ENCODE measurements at regions not wholly inside any gene's neighbourhood (a gene's known extent, or its start where the extent isn't known, plus 50 kb on each side); places are given as distances from the start of the nearest gene placed in this dataset.

DNA sequence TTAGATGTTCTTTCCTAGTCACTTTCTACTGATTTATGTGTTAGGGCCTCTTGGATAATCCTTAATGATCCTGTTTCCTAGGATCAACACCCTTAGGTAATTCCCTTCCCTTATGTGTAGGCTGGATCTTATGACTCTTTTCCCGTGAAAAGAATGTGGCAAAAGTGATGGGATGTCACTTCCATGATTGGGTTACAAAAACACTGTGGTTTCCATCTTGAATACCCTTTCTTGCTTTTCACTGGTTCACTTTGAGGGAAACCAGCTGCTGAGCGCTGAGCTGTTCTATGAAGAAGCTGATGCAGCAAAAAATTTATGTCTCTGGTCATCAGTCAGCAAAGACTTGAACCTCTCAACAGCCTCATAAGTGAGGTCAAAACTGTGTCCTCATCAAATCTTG, 609.4 kb downstream of the OLFM4 start:
- Histone ChIP-seq H3K4me1 (ENCODE audit: control insufficient read depth, insufficient read depth, low read depth, low read length) (no peaks in the 10 kb centered on the region), H4K8ac (ENCODE audit: low read length) (no peak overlapping the region), H3K9ac (ENCODE audit: low read length) (no peak overlapping the region), H2BK120ac (ENCODE audit: low read depth, low read length) (no peak overlapping the region), H3K9me3 (ENCODE audit: control insufficient read depth, low read length) (no peaks in the 10 kb centered on the region), H3K4ac (ENCODE audit: low read depth in 1 of 2, low read length in 2 of 2) (no peak overlapping the region), H3K27me3 (ENCODE audit: control insufficient read depth in 1 of 2, insufficient read depth in 1 of 2, low read length in 2 of 2) (no peaks in the 10 kb centered on the region), H3K14ac (ENCODE audit: low read length in 2 of 2) (no peak overlapping the region), H2AK5ac (ENCODE audit: low read length, severe bottlenecking) (no peak overlapping the region), H3K4me2 (ENCODE audit: low read length, poor library complexity, severe bottlenecking) (no peak overlapping the region), H3K23ac (ENCODE audit: low read length in 2 of 2) (no peak overlapping the region), H3K18ac (ENCODE audit: low read depth in 1 of 2, low read length in 2 of 2) (no peak overlapping the region), H2BK12ac (ENCODE audit: low read length in 2 of 2) (no peak overlapping the region), H2BK5ac (ENCODE audit: low read depth, low read length, poor library complexity, severe bottlenecking) (no peak overlapping the region), H3K27ac (ENCODE audit: low read length, poor library complexity, severe bottlenecking) (no peak overlapping the region), H2BK15ac (ENCODE audit: low read depth, poor library complexity, severe bottlenecking) (no peak overlapping the region), H4K91ac (ENCODE audit: low read length) (no peak overlapping the region), H3K4me3 (ENCODE audit: insufficient read depth in 1 of 2, low read depth in 1 of 2, low read length in 2 of 2) (no peak overlapping the region), H2AFZ (ENCODE audit: low read depth, low read length) (no peak overlapping the region), H3K36me3 (ENCODE audit: control insufficient read depth in 1 of 2, insufficient read depth in 2 of 2, low read depth in 1 of 2, low read length in 2 of 2) (no peaks in the 10 kb centered on the region), H3K79me1 (replicated peaks; ENCODE audit: low read length, poor library complexity, severe bottlenecking) (no peaks in the 10 kb centered on the region)
- 39% methylated on average over 2 of the region's 2 CpGs for WGBS
- no peak for DNase-seq

DNA sequence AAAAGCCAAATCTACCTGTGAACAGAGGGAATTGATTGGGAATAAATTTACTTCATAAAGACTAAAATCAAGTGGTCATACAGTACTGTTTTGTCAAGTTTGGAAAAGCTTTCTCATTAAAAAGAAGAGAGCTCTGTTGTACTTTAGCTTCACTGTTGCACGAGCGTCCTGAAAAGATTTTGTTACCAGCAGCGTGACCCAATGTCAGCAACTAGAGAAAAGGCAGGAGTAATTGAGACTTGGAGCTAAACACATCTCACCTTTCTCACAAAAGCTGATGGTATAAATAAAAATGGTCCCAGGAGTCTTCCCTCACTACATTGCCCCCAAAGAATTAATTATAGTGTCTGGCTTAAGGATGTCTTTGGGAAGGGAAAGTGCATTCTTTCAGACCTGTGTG, 613.7 kb downstream of the OLFM4 start:
- Histone ChIP-seq H3K4me2 (ENCODE audit: low read length, poor library complexity, severe bottlenecking) (no peak overlapping the region), H3K79me1 (replicated peaks; ENCODE audit: low read length, poor library complexity, severe bottlenecking) (no peaks in the 10 kb centered on the region), H3K4me1 (ENCODE audit: control insufficient read depth, insufficient read depth, low read depth, low read length) (no peaks in the 10 kb centered on the region), H3K27me3 (ENCODE audit: control insufficient read depth in 1 of 2, insufficient read depth in 1 of 2, low read length in 2 of 2) (no peaks in the 10 kb centered on the region), H3K9ac (ENCODE audit: low read length) (no peak overlapping the region), H4K8ac (ENCODE audit: low read length) (no peak overlapping the region), H2BK120ac (ENCODE audit: low read depth, low read length) (no peak overlapping the region), H2AK5ac (ENCODE audit: low read length, severe bottlenecking) (no peak overlapping the region), H3K4me3 (ENCODE audit: insufficient read depth in 1 of 2, low read depth in 1 of 2, low read length in 2 of 2) (no peak overlapping the region), H2BK15ac (ENCODE audit: low read depth, poor library complexity, severe bottlenecking) (no peak overlapping the region), H2AFZ (ENCODE audit: low read depth, low read length) (no peak overlapping the region), H3K9me3 (ENCODE audit: control insufficient read depth, low read length) (no peaks in the 10 kb centered on the region), H3K18ac (ENCODE audit: low read depth in 1 of 2, low read length in 2 of 2) (no peak overlapping the region), H3K23ac (ENCODE audit: low read length in 2 of 2) (no peak overlapping the region), H2BK12ac (ENCODE audit: low read length in 2 of 2) (no peak overlapping the region), H2BK5ac (ENCODE audit: low read depth, low read length, poor library complexity, severe bottlenecking) (no peak overlapping the region), H4K91ac (ENCODE audit: low read length) (no peak overlapping the region), H3K27ac (ENCODE audit: low read length, poor library complexity, severe bottlenecking) (no peak overlapping the region), H3K36me3 (ENCODE audit: control insufficient read depth in 1 of 2, insufficient read depth in 2 of 2, low read depth in 1 of 2, low read length in 2 of 2) (no peaks in the 10 kb centered on the region), H3K4ac (ENCODE audit: low read depth in 1 of 2, low read length in 2 of 2) (no peak overlapping the region), H3K14ac (ENCODE audit: low read length in 2 of 2) (no peak overlapping the region)
- WGBS = no CpG with 5 or more reads among the region's 3 CpGs
- DNase-seq = no peak

DNA sequence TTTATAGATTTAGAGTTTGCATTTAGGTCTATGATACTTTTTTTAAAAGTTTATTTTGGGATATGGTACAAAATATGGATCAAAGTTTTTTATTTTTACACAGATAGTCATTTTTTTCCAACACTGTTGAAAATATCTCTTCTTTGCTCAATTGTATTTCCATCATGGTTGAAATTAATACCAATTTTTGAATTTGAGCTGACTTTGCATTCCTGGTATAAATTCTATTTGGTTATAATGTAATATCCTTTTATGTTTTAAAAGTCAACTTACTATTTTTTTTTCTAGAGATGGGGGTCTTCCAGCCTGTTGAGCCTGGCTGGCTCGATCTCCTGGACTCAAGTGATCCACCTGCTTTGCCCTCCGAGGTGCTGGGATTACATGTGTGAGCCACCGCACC, 620.1 kb downstream of the OLFM4 start:
- Histone ChIP-seq H2BK5ac (ENCODE audit: low read depth, low read length, poor library complexity, severe bottlenecking) (no peak overlapping the region), H3K4me2 (ENCODE audit: low read length, poor library complexity, severe bottlenecking) (no peak overlapping the region), H2AFZ (ENCODE audit: low read depth, low read length) (no peak overlapping the region), H2BK12ac (ENCODE audit: low read length in 2 of 2) (no peak overlapping the region), H4K91ac (ENCODE audit: low read length) (no peak overlapping the region), H3K9me3 (ENCODE audit: control insufficient read depth, low read length) (no peaks in the 10 kb centered on the region), H3K27me3 (ENCODE audit: control insufficient read depth in 1 of 2, insufficient read depth in 1 of 2, low read length in 2 of 2) (no peaks in the 10 kb centered on the region), H3K4me1 (ENCODE audit: control insufficient read depth, insufficient read depth, low read depth, low read length) (no peaks in the 10 kb centered on the region), H2AK5ac (ENCODE audit: low read length, severe bottlenecking) (no peak overlapping the region), H3K14ac (ENCODE audit: low read length in 2 of 2) (no peak overlapping the region), H3K4me3 (ENCODE audit: insufficient read depth in 1 of 2, low read depth in 1 of 2, low read length in 2 of 2) (no peak overlapping the region), H2BK15ac (ENCODE audit: low read depth, poor library complexity, severe bottlenecking) (no peak overlapping the region), H3K18ac (ENCODE audit: low read depth in 1 of 2, low read length in 2 of 2) (no peak overlapping the region), H3K9ac (ENCODE audit: low read length) (no peak overlapping the region), H3K79me1 (replicated peaks; ENCODE audit: low read length, poor library complexity, severe bottlenecking) (no peaks in the 10 kb centered on the region), H3K23ac (ENCODE audit: low read length in 2 of 2) (no peak overlapping the region), H3K27ac (ENCODE audit: low read length, poor library complexity, severe bottlenecking) (no peak overlapping the region), H3K4ac (ENCODE audit: low read depth in 1 of 2, low read length in 2 of 2) (no peak overlapping the region), H2BK120ac (ENCODE audit: low read depth, low read length) (no peak overlapping the region), H4K8ac (ENCODE audit: low read length) (no peak overlapping the region), H3K36me3 (ENCODE audit: control insufficient read depth in 1 of 2, insufficient read depth in 2 of 2, low read depth in 1 of 2, low read length in 2 of 2) (no peaks in the 10 kb centered on the region)
- WGBS = 75% methylated on average over 3 of the region's 3 CpGs
- no peak for DNase-seq

DNA sequence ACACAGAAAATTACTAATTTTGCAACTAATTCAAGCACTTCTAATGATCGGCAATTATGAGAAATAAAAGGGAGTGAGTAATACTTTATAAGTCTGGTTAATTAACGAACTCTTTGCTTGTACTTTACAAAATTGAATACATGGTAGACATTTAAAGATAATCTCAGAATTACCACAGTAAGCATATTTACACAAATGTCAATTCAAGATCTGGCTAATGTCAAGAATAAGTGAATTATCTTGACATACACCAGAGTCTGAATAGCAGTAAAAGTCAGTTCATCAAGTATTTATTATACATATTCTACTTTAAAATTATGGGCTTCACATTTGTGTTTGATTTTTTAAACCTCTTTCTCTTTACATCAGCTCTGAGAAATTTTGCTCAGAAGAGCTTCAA, 643.4 kb downstream of the OLFM4 start:
- H2BK120ac ChIP-seq (ENCODE audit: low read depth, low read length) = no peak overlapping the region
- no peak overlapping the region for H3K27ac ChIP-seq (ENCODE audit: low read length, poor library complexity, severe bottlenecking)
- no peak overlapping the region for H2AFZ ChIP-seq (ENCODE audit: low read depth, low read length)
- no peak overlapping the region for H4K91ac ChIP-seq (ENCODE audit: low read length)
- H4K8ac ChIP-seq (ENCODE audit: low read length) = no peak overlapping the region
- no peak overlapping the region for H2BK15ac ChIP-seq (ENCODE audit: low read depth, poor library complexity, severe bottlenecking)
- H3K14ac ChIP-seq (ENCODE audit: low read length in 2 of 2) = no peak overlapping the region
- peaks cover 29% of the 10 kb centered on the region for H3K9me3 ChIP-seq (ENCODE audit: control insufficient read depth, low read length)
- no peak overlapping the region for H2BK5ac ChIP-seq (ENCODE audit: low read depth, low read length, poor library complexity, severe bottlenecking)
- no peaks in the 10 kb centered on the region for H3K79me1 ChIP-seq (replicated peaks; ENCODE audit: low read length, poor library complexity, severe bottlenecking)
- H3K36me3 ChIP-seq (ENCODE audit: control insufficient read depth in 1 of 2, insufficient read depth in 2 of 2, low read depth in 1 of 2, low read length in 2 of 2) = no peaks in the 10 kb centered on the region
- H2BK12ac ChIP-seq (ENCODE audit: low read length in 2 of 2) = no peak overlapping the region
- DNase-seq = no peak
- H3K4me2 ChIP-seq (ENCODE audit: low read length, poor library complexity, severe bottlenecking) = no peak overlapping the region
- no peak overlapping the region for H3K23ac ChIP-seq (ENCODE audit: low read length in 2 of 2)
- no peaks in the 10 kb centered on the region for H3K4me1 ChIP-seq (ENCODE audit: control insufficient read depth, insufficient read depth, low read depth, low read length)
- no peak overlapping the region for H3K18ac ChIP-seq (ENCODE audit: low read depth in 1 of 2, low read length in 2 of 2)
- WGBS = no CpG with 5 or more reads among the region's 2 CpGs
- H2AK5ac ChIP-seq (ENCODE audit: low read length, severe bottlenecking) = no peak overlapping the region
- H3K4me3 ChIP-seq (ENCODE audit: insufficient read depth in 1 of 2, low read depth in 1 of 2, low read length in 2 of 2) = no peak overlapping the region
- no peak overlapping the region for H3K9ac ChIP-seq (ENCODE audit: low read length)
- H3K27me3 ChIP-seq (ENCODE audit: control insufficient read depth in 1 of 2, insufficient read depth in 1 of 2, low read length in 2 of 2) = no peaks in the 10 kb centered on the region
- H3K4ac ChIP-seq (ENCODE audit: low read depth in 1 of 2, low read length in 2 of 2) = no peak overlapping the region

Measured in mesenchymal stem cell (in vitro differentiated cells and primary cell).